Upper lobe of left lung (tissue), 4 donors: ENCODE measurements at regions not wholly inside any gene's neighbourhood (a gene's known extent, or its start where the extent isn't known, plus 50 kb on each side); places are given as distances from the start of the nearest gene placed in this dataset.

ENCODE experiments used
- EP300 ChIP-seq, 4 donors: sonication (generic); formaldehyde crosslinking; IDR thresholded peaks; one replicate each; pipeline ENCODE4 v1.5.1; 2017; ENCODE audit warnings: antibody characterized with exemption in 4 of 4, control low read depth in 2 of 4
- POLR2A ChIP-seq, 4 donors: fragments of 450-650 bp; IDR thresholded peaks; one replicate each; pipeline ENCODE4 v1.5.1; 2016 to 2017; ENCODE audit warnings: antibody characterized with exemption in 4 of 4, mild to moderate bottlenecking in 2 of 4
- POLR2AphosphoS5 ChIP-seq, 2 donors: sonication (generic); formaldehyde crosslinking; IDR thresholded peaks; one replicate each; pipeline ENCODE4 v1.5.1; 2017; ENCODE audit warnings: antibody characterized with exemption in 2 of 2
- TF ChIP-seq, protein P1 (sequence below), 6 experiments: fragments of 450-650 bp in 4 of 6; fragments of 200-600 bp in 2 of 6; sonication (generic) in 2 of 6; IDR thresholded peaks; one replicate each; pipeline ENCODE4 v1.5.1; 2016 to 2019; ENCODE audit warnings: antibody characterized with exemption in 6 of 6

DNA sequence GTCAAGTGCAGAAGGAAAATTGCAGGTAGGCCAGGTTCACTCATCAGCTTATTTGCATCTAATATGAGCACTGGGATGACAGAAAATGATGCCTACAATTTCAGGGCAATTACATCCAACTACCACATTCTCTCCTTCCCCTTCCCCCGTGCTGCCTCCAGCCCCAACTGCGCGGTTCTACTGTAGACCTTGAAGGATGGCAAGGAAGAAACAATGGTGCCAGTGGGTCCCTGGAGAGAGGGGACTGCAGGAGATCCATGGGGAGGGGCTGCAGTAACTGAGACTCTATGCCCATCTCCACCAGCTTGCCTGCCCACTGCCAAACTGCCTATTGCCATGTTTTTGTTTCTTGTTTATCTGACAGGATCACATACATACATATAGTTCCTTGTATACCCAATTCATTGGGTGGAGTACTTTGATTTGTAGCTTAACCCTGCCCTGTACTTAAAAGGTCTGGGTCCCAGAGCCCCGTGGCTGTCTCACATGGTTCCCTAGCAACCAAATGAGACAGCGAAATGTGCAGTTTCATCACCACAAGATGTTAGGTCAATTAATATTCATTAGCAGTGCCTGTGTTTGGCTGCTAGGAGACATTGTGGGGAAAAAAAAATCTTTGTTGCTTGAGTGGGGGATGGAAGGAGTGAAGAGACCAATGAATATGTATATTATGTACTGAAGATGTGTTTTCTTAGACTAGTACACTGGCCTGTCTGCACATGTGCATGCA is 253.5 kb upstream of the PLET1 start:
- TF ChIP-seq, protein P1, sequence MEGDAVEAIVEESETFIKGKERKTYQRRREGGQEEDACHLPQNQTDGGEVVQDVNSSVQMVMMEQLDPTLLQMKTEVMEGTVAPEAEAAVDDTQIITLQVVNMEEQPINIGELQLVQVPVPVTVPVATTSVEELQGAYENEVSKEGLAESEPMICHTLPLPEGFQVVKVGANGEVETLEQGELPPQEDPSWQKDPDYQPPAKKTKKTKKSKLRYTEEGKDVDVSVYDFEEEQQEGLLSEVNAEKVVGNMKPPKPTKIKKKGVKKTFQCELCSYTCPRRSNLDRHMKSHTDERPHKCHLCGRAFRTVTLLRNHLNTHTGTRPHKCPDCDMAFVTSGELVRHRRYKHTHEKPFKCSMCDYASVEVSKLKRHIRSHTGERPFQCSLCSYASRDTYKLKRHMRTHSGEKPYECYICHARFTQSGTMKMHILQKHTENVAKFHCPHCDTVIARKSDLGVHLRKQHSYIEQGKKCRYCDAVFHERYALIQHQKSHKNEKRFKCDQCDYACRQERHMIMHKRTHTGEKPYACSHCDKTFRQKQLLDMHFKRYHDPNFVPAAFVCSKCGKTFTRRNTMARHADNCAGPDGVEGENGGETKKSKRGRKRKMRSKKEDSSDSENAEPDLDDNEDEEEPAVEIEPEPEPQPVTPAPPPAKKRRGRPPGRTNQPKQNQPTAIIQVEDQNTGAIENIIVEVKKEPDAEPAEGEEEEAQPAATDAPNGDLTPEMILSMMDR (IDR thresholded peaks at IDR 0.05): no peak
- TF ChIP-seq POLR2A (IDR thresholded peaks at IDR 0.05): no peak
- TF ChIP-seq POLR2AphosphoS5 (IDR thresholded peaks at IDR 0.05): no peak
- no peak for TF ChIP-seq EP300 (IDR thresholded peaks at IDR 0.05)
